Activated CD4-positive, alpha-beta T cell treated with anti-CD3 and anti-CD28 coated beads for 36 hours (primary cell): ENCODE measurements at regions not wholly inside any gene's neighbourhood (a gene's known extent, or its start where the extent isn't known, plus 50 kb on each side); places are given as distances from the start of the nearest gene placed in this dataset.
A peak's percentile ranks its signal among the peaks of the same experiment; 100 is the strongest.

Source experiments
- ATAC-seq: fragments of 200-7000 bp; cut with Tn5 transposase; one replicate; pipeline ENCODE4 v1.10.0; 2021; ENCODE audit warnings: mild to moderate bottlenecking, moderate library complexity
- CTCF ChIA-PET: fragments of 350-600 bp; sonication (Branson Sonifier 250); formaldehyde crosslinking; loops from one replicate; lab custom pipeline; 2021; ENCODE audit warnings: antibody characterized with exemption; lab: Charles Lee
- POLR2A ChIA-PET: fragments of 350-600 bp; sonication (Branson Sonifier 250); formaldehyde crosslinking; loops from one replicate; lab custom pipeline; 2021; ENCODE audit warnings: antibody characterized with exemption, inconsistent platforms; lab: Charles Lee
- DNase-seq: peaks from one replicate; pipeline ENCODE4 v3.0.0-alpha.2; 2020
- H3K27ac Mint-ChIP-seq: one replicate; pipeline ENCODE4 v1.8.0; 2021; ENCODE audit warnings: mixed read lengths
- H3K27me3 Mint-ChIP-seq: one replicate; pipeline ENCODE4 v1.8.0; 2021; ENCODE audit warnings: mixed read lengths
- H3K36me3 Mint-ChIP-seq: one replicate; pipeline ENCODE4 v1.8.0; 2021; ENCODE audit warnings: low read depth, mixed read lengths
- H3K4me1 Mint-ChIP-seq: one replicate; pipeline ENCODE4 v1.8.0; 2021; ENCODE audit warnings: mixed read lengths
- H3K4me3 Mint-ChIP-seq: one replicate; pipeline ENCODE4 v1.8.0; 2021; ENCODE audit warnings: mild to moderate bottlenecking, moderate library complexity, mixed read lengths
- H3K9me3 Mint-ChIP-seq: one replicate; pipeline ENCODE4 v1.8.0; 2021; ENCODE audit warnings: low read depth, mixed read lengths
- intact Hi-C, 2 experiments: fragments of 100-400 bp; cut with DNase I in 1 of 2; cut with micrococcal nuclease in 1 of 2; formaldehyde crosslinking; loops; one replicate each; pipeline versions ENCODE4 v1.14.2 to v1.15.1; 2022 to 2024; cut with DNase I, micrococcal nuclease

GRCh38 chr22:48492366-48493320, 1335.0 kb downstream of the BRD1 start:
- Mint-ChIP-seq H3K27me3 (peaks cover 48% of the 10 kb centered on the region), H3K4me3 (no peak overlapping the region), H3K4me1 (no peaks in the 10 kb centered on the region), H3K9me3 (no peaks in the 10 kb centered on the region), H3K36me3 (no peaks in the 10 kb centered on the region), H3K27ac (no peak overlapping the region)
- intact Hi-C loops: loop anchor here in 1 of 2 experiments (2.0 kb wide), 1 partner anchor 1278 kb away; no protein-coding TSS in a partner anchor
- ChIA-PET CTCF (interaction anchor here (0.6 to 0.8 kb wide), 5 partner anchors 31 to 1735 kb away, joined by 3 read pairs; no protein-coding TSS in a partner anchor), POLR2A (no interaction called here)
- DNase-seq (peak; percentile 63), ATAC-seq (peak; percentile 63)

- H3K27ac Mint-ChIP-seq: no peak overlapping the region
- no peaks in the 10 kb centered on the region for H3K4me1 Mint-ChIP-seq
- H3K4me3 Mint-ChIP-seq: no peak overlapping the region
- intact Hi-C loops: no loop called here
- H3K27me3 Mint-ChIP-seq: peaks cover 57% of the 10 kb centered on the region
- no peak for ATAC-seq
- ChIA-PET POLR2A (no interaction called here), CTCF (no interaction called here)
- no peak for DNase-seq
- no peaks in the 10 kb centered on the region for H3K9me3 Mint-ChIP-seq
- H3K36me3 Mint-ChIP-seq: no peaks in the 10 kb centered on the region
These were observed 1336.2 kb downstream of the BRD1 start for GRCh38 chr22:48491451-48491941.

GRCh38 chr22:48490500-48491411, 1336.9 kb downstream of the BRD1 start:
- DNase-seq: no peak
- no peak for ATAC-seq
- Mint-ChIP-seq H3K36me3 (no peaks in the 10 kb centered on the region), H3K9me3 (no peaks in the 10 kb centered on the region), H3K4me3 (no peak overlapping the region), H3K27me3 (peaks cover 58% of the 10 kb centered on the region), H3K4me1 (no peaks in the 10 kb centered on the region), H3K27ac (no peak overlapping the region)
- POLR2A ChIA-PET: interaction anchor here (0.6 kb wide), 2 partner anchors 77 to 185 kb away, joined by 3 read pairs; no protein-coding TSS in a partner anchor
- CTCF ChIA-PET: interaction anchor here (0.7 kb wide), 1 partner anchor 827 kb away, joined by 3 read pairs; no protein-coding TSS in a partner anchor
- intact Hi-C loops: no loop called here

GRCh38 chr22:48489551-48490499, 1337.8 kb downstream of the BRD1 start:
- DNase-seq (no peak), ATAC-seq (no peak)
- no peaks in the 10 kb centered on the region for H3K9me3 Mint-ChIP-seq
- ChIA-PET POLR2A (no interaction called here), CTCF (no interaction called here)
- no peaks in the 10 kb centered on the region for H3K4me1 Mint-ChIP-seq
- H3K27me3 Mint-ChIP-seq: peaks cover 55% of the 10 kb centered on the region
- intact Hi-C loops: no loop called here
- H3K4me3 Mint-ChIP-seq: no peak overlapping the region
- no peaks in the 10 kb centered on the region for H3K36me3 Mint-ChIP-seq
- no peak overlapping the region for H3K27ac Mint-ChIP-seq

- H3K36me3 Mint-ChIP-seq: no peaks in the 10 kb centered on the region
- H3K27me3 Mint-ChIP-seq: peaks cover 48% of the 10 kb centered on the region
- H3K9me3 Mint-ChIP-seq: no peaks in the 10 kb centered on the region
- no peak overlapping the region for H3K27ac Mint-ChIP-seq
- intact Hi-C loops: no loop called here
- no peaks in the 10 kb centered on the region for H3K4me1 Mint-ChIP-seq
- ChIA-PET CTCF (no interaction called here), POLR2A (no interaction called here)
- ATAC-seq: no peak
- no peak overlapping the region for H3K4me3 Mint-ChIP-seq
- no peak for DNase-seq
These were observed 1338.8 kb downstream of the BRD1 start for GRCh38 chr22:48488611-48489511.

- no peak overlapping the region for H3K27ac Mint-ChIP-seq
- intact Hi-C loops: no loop called here
- no peak overlapping the region for H3K4me3 Mint-ChIP-seq
- no peaks in the 10 kb centered on the region for H3K36me3 Mint-ChIP-seq
- DNase-seq (no peak), ATAC-seq (no peak)
- ChIA-PET POLR2A (no interaction called here), CTCF (no interaction called here)
- peaks cover 47% of the 10 kb centered on the region for H3K27me3 Mint-ChIP-seq
- no peaks in the 10 kb centered on the region for H3K9me3 Mint-ChIP-seq
- no peaks in the 10 kb centered on the region for H3K4me1 Mint-ChIP-seq
These were observed 1339.5 kb downstream of the BRD1 start for GRCh38 chr22:48488149-48488551.

GRCh38 chr22:48486558-48486957, 1341.1 kb downstream of the BRD1 start:
- peaks cover 34% of the 10 kb centered on the region for H3K27me3 Mint-ChIP-seq
- no peaks in the 10 kb centered on the region for H3K4me1 Mint-ChIP-seq
- ChIA-PET POLR2A (no interaction called here), CTCF (no interaction called here)
- ATAC-seq (no peak), DNase-seq (no peak)
- H3K27ac Mint-ChIP-seq: no peak overlapping the region
- H3K36me3 Mint-ChIP-seq: no peaks in the 10 kb centered on the region
- H3K4me3 Mint-ChIP-seq: no peak overlapping the region
- intact Hi-C loops: no loop called here
- no peaks in the 10 kb centered on the region for H3K9me3 Mint-ChIP-seq

- no peak for DNase-seq
- ChIA-PET CTCF (no interaction called here), POLR2A (no interaction called here)
- Mint-ChIP-seq H3K27me3 (peaks cover 30% of the 10 kb centered on the region), H3K4me3 (no peak overlapping the region), H3K27ac (no peak overlapping the region), H3K36me3 (no peaks in the 10 kb centered on the region), H3K9me3 (no peaks in the 10 kb centered on the region), H3K4me1 (no peaks in the 10 kb centered on the region)
- no peak for ATAC-seq
- intact Hi-C loops: no loop called here
These were observed 1341.5 kb downstream of the BRD1 start for GRCh38 chr22:48486134-48486532.

GRCh38 chr22:48485149-48486133, 1342.2 kb downstream of the BRD1 start:
- Mint-ChIP-seq H3K4me1 (no peaks in the 10 kb centered on the region), H3K27ac (no peak overlapping the region), H3K36me3 (no peaks in the 10 kb centered on the region), H3K4me3 (no peak overlapping the region), H3K9me3 (no peaks in the 10 kb centered on the region), H3K27me3 (peaks cover 26% of the 10 kb centered on the region)
- POLR2A ChIA-PET: no interaction called here
- ATAC-seq (no peak), DNase-seq (no peak)
- intact Hi-C loops: no loop called here
- CTCF ChIA-PET: interaction anchor here (0.6 kb wide), 1 partner anchor 619 kb away, joined by 3 read pairs; no protein-coding TSS in a partner anchor
